K562 (cell line): ENCODE measurements at regions not wholly inside any gene's neighbourhood (a gene's known extent, or its start where the extent isn't known, plus 50 kb on each side); places are given as distances from the start of the nearest gene placed in this dataset.
A peak's percentile ranks its signal among the peaks of the same experiment; 100 is the strongest.

ENCODE experiments used
- ATAC-seq: fragments of 200-7000 bp; cut with Tn5 transposase; 3 replicates; pipeline ENCODE4 v1.9.1; 2020; ENCODE audit warnings: moderate library complexity
- BruUV-seq: library from RNA; stranded (reverse); fragments of 400-500 nt; replicated peaks from 2 replicates; lab custom pipeline; 2021; lab: Mats Ljungman, UMichigan
- CTCF ChIA-PET: fragments of 300-600 bp; formaldehyde crosslinking; extraction: SDS; loops from one replicate; lab custom pipeline; 2021; ENCODE audit warnings: low intra/inter-chr PET ratio; lab: Yijun Ruan, JAX
- POLR2A ChIA-PET: fragments of 300-600, 350-650 bp; sonication (Branson Sonifier 250); formaldehyde crosslinking; extraction: SDS; loops from one replicate; lab custom pipeline; 2021; ENCODE audit warnings: antibody characterized with exemption, inconsistent platforms; lab: Yijun Ruan, JAX
- DNase-seq, 4 experiments: peaks; one replicate each; pipeline versions ENCODE4 v3.0.0 to v3.0.0-alpha.2; 2011 to 2018; ENCODE audit warnings: low spot score in 3 of 4, mixed read lengths in 3 of 4; ENCODE audit errors: extremely low read depth in 1 of 4
- FAIRE-seq: peaks from 2 replicates; lab custom pipeline; 2011; peaks lifted over from hg19 to GRCh38; lab: Jason Lieb, UNC
- H2AFZ ChIP-seq: 2 replicates; pipeline ENCODE4 v1.6.0; 2011; ENCODE audit warnings: low read depth, low read length, control low read depth, inconsistent platforms
- H3K27ac ChIP-seq: fragments of 200-600 bp; 3 replicates; pipeline ENCODE4 v1.8.0; 2011; ENCODE audit warnings: low read depth, mild to moderate bottlenecking, control low read depth, inconsistent platforms, low read length, moderate library complexity, mixed read lengths; ENCODE audit errors: extremely low read depth
- H3K27me3 ChIP-seq, 2 experiments: fragments of 300-600 bp in 1 of 2; 2 replicates in 1 of 2; 3 replicates in 1 of 2; pipeline versions ENCODE4 v1.6.0 to v1.8.0; 2011; ENCODE audit warnings: inconsistent platforms in 2 of 2, low read length in 2 of 2, mild to moderate bottlenecking in 1 of 2, mixed read lengths in 1 of 2, moderate library complexity in 1 of 2; ENCODE audit not compliant: control insufficient read depth in 2 of 2, insufficient read depth in 2 of 2
- H3K36me3 ChIP-seq: fragments of 300-600 bp; 3 replicates; pipeline ENCODE4 v1.8.0; 2011; ENCODE audit warnings: mild to moderate bottlenecking, low read length, inconsistent platforms; ENCODE audit not compliant: control insufficient read depth, insufficient read depth
- H3K4me1 ChIP-seq, 2 experiments: fragments of 200-600 bp in 1 of 2; replicated peaks in 1 of 2; 2 replicates in 1 of 2; 3 replicates in 1 of 2; pipeline versions ENCODE4 v1.5.1 to v1.8.0; 2011; ENCODE audit warnings: inconsistent platforms in 2 of 2, low read length in 2 of 2, mild to moderate bottlenecking in 1 of 2, mixed read lengths in 1 of 2, moderate library complexity in 1 of 2; ENCODE audit not compliant: control insufficient read depth in 2 of 2, insufficient read depth in 2 of 2
- H3K4me2 ChIP-seq: 2 replicates; pipeline ENCODE4 v1.6.1; 2011; ENCODE audit warnings: low read length, control low read depth, inconsistent platforms, mixed read lengths; ENCODE audit not compliant: insufficient read depth
- H3K4me3 ChIP-seq: fragments of 200-600 bp; sonication (generic), shearing (Covaris generic); 2 replicates; pipeline ENCODE4 v1.5.1; 2016; ENCODE audit warnings: control low read depth, inconsistent platforms
- H3K79me2 ChIP-seq: fragments of 200-600 bp; 3 replicates; pipeline ENCODE4 v1.8.0; 2011; ENCODE audit warnings: low read length, inconsistent platforms; ENCODE audit not compliant: control insufficient read depth, insufficient read depth
- H3K9ac ChIP-seq, 2 experiments: 2 replicates each; pipeline versions ENCODE4 v1.6.0 to v1.6.1; 2011; ENCODE audit warnings: low read depth in 2 of 2, low read length in 2 of 2, control low read depth in 1 of 2, inconsistent platforms in 1 of 2, mild to moderate bottlenecking in 1 of 2, mixed read lengths in 1 of 2; ENCODE audit not compliant: insufficient read depth in 1 of 2
- H3K9me1 ChIP-seq: one replicate; pipeline ENCODE4 v1.6.0; 2011; ENCODE audit warnings: inconsistent platforms, mild to moderate bottlenecking, low read length, moderate library complexity; ENCODE audit not compliant: control insufficient read depth, insufficient read depth
- H3K9me3 ChIP-seq: replicated peaks from 2 replicates; pipeline ENCODE4 v1.5.1; 2011; ENCODE audit warnings: low read depth, low read length, inconsistent platforms; ENCODE audit not compliant: control insufficient read depth, insufficient read depth
- H4K20me1 ChIP-seq: replicated peaks from 2 replicates; pipeline ENCODE4 v1.6.1; 2011; ENCODE audit warnings: low read length, inconsistent platforms, mixed read lengths; ENCODE audit not compliant: control insufficient read depth, insufficient read depth
- JUN ChIP-seq, 2 experiments: sonication (generic) in 1 of 2; formaldehyde crosslinking in 1 of 2; IDR thresholded peaks; 2 replicates each; pipeline versions ENCODE4 v1.6.1 to v1.8.0; 2012 to 2022; ENCODE audit warnings: borderline replicate concordance in 2 of 2, mild to moderate bottlenecking in 2 of 2, improper control_type of control experiment in 1 of 2, low read depth in 1 of 2, low read length in 1 of 2, missing genetic modification reagents in 1 of 2
- MYNN ChIP-seq, 2 experiments: sonication (generic); formaldehyde crosslinking in 1 of 2; IDR thresholded peaks; 2 replicates each; pipeline versions ENCODE4 v1.5.0 to v1.6.1; 2016 to 2020; ENCODE audit warnings: antibody characterized with exemption in 1 of 2, missing genetic modification reagents in 1 of 2
- PATZ1 ChIP-seq: fragments of 250-450 bp; sonication (Bioruptor Pico); IDR thresholded peaks from 2 replicates; pipeline ENCODE4 v1.5.0; 2020; ENCODE audit warnings: mild to moderate bottlenecking, borderline replicate concordance
- REST ChIP-seq, 2 experiments: fragments of 450-650 bp; formaldehyde crosslinking in 1 of 2; IDR thresholded peaks; 2 replicates each; pipeline versions ENCODE4 v1.4.0 to v1.6.1; 2014 to 2020; ENCODE audit warnings: mild to moderate bottlenecking in 2 of 2, borderline replicate concordance in 1 of 2, low read depth in 1 of 2
- TAF7 ChIP-seq: fragments of 450-650 bp; IDR thresholded peaks from 2 replicates; pipeline ENCODE4 v1.6.1; 2016; ENCODE audit warnings: missing genetic modification characterization, missing compliant biosample characterization
- ZNF134 ChIP-seq: fragments of 250-450 bp; sonication (Bioruptor Pico); conservative IDR thresholded peaks from 2 replicates; pipeline ENCODE4 v1.4.0; 2020
- ZNF395 ChIP-seq: fragments of 200-800 bp; sonication (Bioruptor generic); IDR thresholded peaks from 2 replicates; pipeline ENCODE4 v1.6.1; 2017; ENCODE audit warnings: missing genetic modification characterization, missing compliant biosample characterization
- WGBS: fragments of 100-300 bp; shearing (Covaris generic); methylation state at CpG from one replicate; pipeline ENCODE4 v1.1.6; 2016; ENCODE audit warnings: low coverage, mixed read lengths; ENCODE audit not compliant: insufficient coverage; ENCODE audit errors: missing lambda C conversion rate; 5-methylcytosine and 5-hydroxymethylcytosine counted together
- in situ Hi-C: fragments of 300-500 bp; cut with MboI; formaldehyde crosslinking; loops from 4 replicates; pipeline ENCODE4 v1.15.0; 2018; ENCODE audit warnings: inconsistent platforms, mixed read lengths
- intact Hi-C: fragments of 100-400 bp; cut with micrococcal nuclease; formaldehyde crosslinking; loops from 2 replicates; pipeline ENCODE4 v1.14.2; 2022

GRCh38 chr4:163967263-163967662, 472.8 kb downstream of the TMA16 start (continued):
- TF ChIP-seq PATZ1 (CRISPR knock-in tag) (no peak), JUN (IDR thresholded peaks at IDR 0.05; ENCODE audit: borderline replicate concordance, low read depth, low read length) (no peak), JUN (CRISPR knock-in tag; IDR thresholded peaks at IDR 0.05; ENCODE audit: borderline replicate concordance) (no peak), MYNN (IDR thresholded peaks at IDR 0.05) (no peak), MYNN (CRISPR knock-in tag; IDR thresholded peaks at IDR 0.05) (no peak)
- TF ChIP-seq, all 486 proteins: peak for 0

GRCh38 chr4:163967710-163968109, 473.2 kb downstream of the TMA16 start:
- POLR2A ChIA-PET, result no interaction called here
- CTCF ChIA-PET, result no interaction called here
- BruUV-seq, result no TSS peak
- in situ Hi-C loops, result no loop called here
- no peak overlapping the region for H2AFZ ChIP-seq
- H3K27ac ChIP-seq, result no peak overlapping the region
- no peaks in the 10 kb centered on the region for H3K4me1 ChIP-seq
- no peak overlapping the region for H3K9ac ChIP-seq
- H3K27me3 ChIP-seq, result no peaks in the 10 kb centered on the region
- H4K20me1 ChIP-seq, result no peaks in the 10 kb centered on the region
- no peak overlapping the region for H3K4me2 ChIP-seq
- 0% methylated on average over 1 of the region's 1 CpG for WGBS
- FAIRE-seq (no peak), DNase-seq (no peak), ATAC-seq (no peak)
- H3K4me3 ChIP-seq, result no peak overlapping the region
- no peaks in the 10 kb centered on the region for H3K9me3 ChIP-seq
- H3K79me2 ChIP-seq, result no peaks in the 10 kb centered on the region
- no peaks in the 10 kb centered on the region for H3K36me3 ChIP-seq
- intact Hi-C loops, result no loop called here
- no peaks in the 10 kb centered on the region for H3K9me1 ChIP-seq
- TF ChIP-seq ZNF134, result peak; percentile 91
- no peak for TF ChIP-seq ZNF395 (CRISPR knock-in tag)
- TF ChIP-seq REST (IDR thresholded peaks at IDR 0.05; ENCODE audit: borderline replicate concordance), result no peak
- TF ChIP-seq REST (CRISPR knock-in tag; IDR thresholded peaks at IDR 0.05; ENCODE audit: low read depth), result no peak
- TF ChIP-seq TAF7 (tag), result no peak
